ENCODE measurements at regions not wholly inside any gene's neighbourhood (a gene's known extent, or its start where the extent isn't known, plus 50 kb on each side); places are given as distances from the start of the nearest gene placed in this dataset.

GRCh38 chr10:47238331-47239095 is 61.5 kb upstream of the GDF10 start:
- DNase-seq: no peak
- H3K27me3 ChIP-seq (ENCODE audit: control insufficient read depth, insufficient read depth, low read length): peaks cover 2% of the 10 kb centered on the region
- no peak overlapping the region for H3K4me3 ChIP-seq (ENCODE audit: low read length)
- WGBS (ENCODE audit: insufficient coverage): 75% methylated on average over 2 of the region's 7 CpGs
- no peak overlapping the region for H3K27ac ChIP-seq (ENCODE audit: low read length)
- H3K9me3 ChIP-seq (replicated peaks; ENCODE audit: control insufficient read depth, low read depth, low read length): no peaks in the 10 kb centered on the region
- no peaks in the 10 kb centered on the region for H3K4me1 ChIP-seq (ENCODE audit: control insufficient read depth, insufficient read depth, low read length)
- no peaks in the 10 kb centered on the region for H3K36me3 ChIP-seq (ENCODE audit: control insufficient read depth, insufficient read depth, low read length)

GRCh38 chr10:47239211-47239610 is 60.8 kb upstream of the GDF10 start:
- DNase-seq: no peak
- no peaks in the 10 kb centered on the region for H3K4me1 ChIP-seq (ENCODE audit: control insufficient read depth, insufficient read depth, low read length)
- WGBS (ENCODE audit: insufficient coverage): 71% methylated on average over 3 of the region's 3 CpGs
- H3K9me3 ChIP-seq (replicated peaks; ENCODE audit: control insufficient read depth, low read depth, low read length): no peaks in the 10 kb centered on the region
- peaks cover 2% of the 10 kb centered on the region for H3K27me3 ChIP-seq (ENCODE audit: control insufficient read depth, insufficient read depth, low read length)
- no peaks in the 10 kb centered on the region for H3K36me3 ChIP-seq (ENCODE audit: control insufficient read depth, insufficient read depth, low read length)
- H3K27ac ChIP-seq (ENCODE audit: low read length): no peak overlapping the region
- no peak overlapping the region for H3K4me3 ChIP-seq (ENCODE audit: low read length)

- no peaks in the 10 kb centered on the region for H3K9me3 ChIP-seq (replicated peaks; ENCODE audit: control insufficient read depth, low read depth, low read length)
Measured at GRCh38 chr10:47240173-47240572, 59.8 kb upstream of the GDF10 start.

GRCh38 chr10:47241256-47241655 is 58.7 kb upstream of the GDF10 start:
- Histone ChIP-seq H3K9me3 (replicated peaks; ENCODE audit: control insufficient read depth, low read depth, low read length) (no peaks in the 10 kb centered on the region), H3K36me3 (ENCODE audit: control insufficient read depth, insufficient read depth, low read length) (no peaks in the 10 kb centered on the region), H3K4me1 (ENCODE audit: control insufficient read depth, insufficient read depth, low read length) (no peaks in the 10 kb centered on the region), H3K4me3 (ENCODE audit: low read length) (no peak overlapping the region), H3K27ac (ENCODE audit: low read length) (no peak overlapping the region), H3K27me3 (ENCODE audit: control insufficient read depth, insufficient read depth, low read length) (peaks cover 2% of the 10 kb centered on the region)
- WGBS (ENCODE audit: insufficient coverage): 100% methylated on average over 1 of the region's 2 CpGs
- DNase-seq: no peak

More at GRCh38 chr10:47240173-47240572, 59.8 kb upstream of the GDF10 start:
- no peak for DNase-seq
- peaks cover 2% of the 10 kb centered on the region for H3K27me3 ChIP-seq (ENCODE audit: control insufficient read depth, insufficient read depth, low read length)
- H3K4me1 ChIP-seq (ENCODE audit: control insufficient read depth, insufficient read depth, low read length): no peaks in the 10 kb centered on the region
- WGBS (ENCODE audit: insufficient coverage): no CpG with 5 or more reads among the region's 1 CpG
- H3K36me3 ChIP-seq (ENCODE audit: control insufficient read depth, insufficient read depth, low read length): no peaks in the 10 kb centered on the region
- H3K27ac ChIP-seq (ENCODE audit: low read length): no peak overlapping the region
- no peak overlapping the region for H3K4me3 ChIP-seq (ENCODE audit: low read length)

- Histone ChIP-seq H3K9me3 (replicated peaks; ENCODE audit: control insufficient read depth, low read depth, low read length) (no peaks in the 10 kb centered on the region), H3K36me3 (ENCODE audit: control insufficient read depth, insufficient read depth, low read length) (no peaks in the 10 kb centered on the region), H3K4me1 (ENCODE audit: control insufficient read depth, insufficient read depth, low read length) (no peaks in the 10 kb centered on the region), H3K27me3 (ENCODE audit: control insufficient read depth, insufficient read depth, low read length) (peaks cover 2% of the 10 kb centered on the region), H3K4me3 (ENCODE audit: low read length) (no peak overlapping the region), H3K27ac (ENCODE audit: low read length) (no peak overlapping the region)
- WGBS (ENCODE audit: insufficient coverage): 87% methylated on average over 5 of the region's 9 CpGs
- DNase-seq: no peak
Measured at GRCh38 chr10:47241946-47242867, 57.8 kb upstream of the GDF10 start.

- Histone ChIP-seq H3K27ac (ENCODE audit: low read length) (no peak overlapping the region), H3K4me3 (ENCODE audit: low read length) (no peak overlapping the region), H3K9me3 (replicated peaks; ENCODE audit: control insufficient read depth, low read depth, low read length) (no peaks in the 10 kb centered on the region), H3K36me3 (ENCODE audit: control insufficient read depth, insufficient read depth, low read length) (no peaks in the 10 kb centered on the region), H3K27me3 (ENCODE audit: control insufficient read depth, insufficient read depth, low read length) (peaks cover 2% of the 10 kb centered on the region), H3K4me1 (ENCODE audit: control insufficient read depth, insufficient read depth, low read length) (no peaks in the 10 kb centered on the region)
- 69% methylated on average over 3 of the region's 4 CpGs for WGBS (ENCODE audit: insufficient coverage)
- no peak for DNase-seq
Measured at GRCh38 chr10:47243356-47243755, 56.6 kb upstream of the GDF10 start.

GRCh38 chr10:47243791-47244190 is 56.2 kb upstream of the GDF10 start:
- no peaks in the 10 kb centered on the region for H3K36me3 ChIP-seq (ENCODE audit: control insufficient read depth, insufficient read depth, low read length)
- H3K9me3 ChIP-seq (replicated peaks; ENCODE audit: control insufficient read depth, low read depth, low read length): no peaks in the 10 kb centered on the region
- H3K27me3 ChIP-seq (ENCODE audit: control insufficient read depth, insufficient read depth, low read length): peaks cover 3% of the 10 kb centered on the region
- no peaks in the 10 kb centered on the region for H3K4me1 ChIP-seq (ENCODE audit: control insufficient read depth, insufficient read depth, low read length)
- no peak overlapping the region for H3K4me3 ChIP-seq (ENCODE audit: low read length)
- H3K27ac ChIP-seq (ENCODE audit: low read length): no peak overlapping the region
- no peak for DNase-seq
- 66% methylated on average over 4 of the region's 4 CpGs for WGBS (ENCODE audit: insufficient coverage)

GRCh38 chr10:47244560-47245500 is 55.2 kb upstream of the GDF10 start:
- Histone ChIP-seq H3K27ac (ENCODE audit: low read length) (no peak overlapping the region), H3K4me1 (ENCODE audit: control insufficient read depth, insufficient read depth, low read length) (no peaks in the 10 kb centered on the region), H3K9me3 (replicated peaks; ENCODE audit: control insufficient read depth, low read depth, low read length) (no peaks in the 10 kb centered on the region), H3K36me3 (ENCODE audit: control insufficient read depth, insufficient read depth, low read length) (no peaks in the 10 kb centered on the region), H3K27me3 (ENCODE audit: control insufficient read depth, insufficient read depth, low read length) (peaks cover 5% of the 10 kb centered on the region), H3K4me3 (ENCODE audit: low read length) (no peak overlapping the region)
- WGBS (ENCODE audit: insufficient coverage): 75% methylated on average over 13 of the region's 15 CpGs
- no peak for DNase-seq

GRCh38 chr10:47245731-47246350 is 54.2 kb upstream of the GDF10 start:
- H3K4me3 ChIP-seq (ENCODE audit: low read length): no peak overlapping the region
- no peak for DNase-seq
- no peaks in the 10 kb centered on the region for H3K9me3 ChIP-seq (replicated peaks; ENCODE audit: control insufficient read depth, low read depth, low read length)
- WGBS (ENCODE audit: insufficient coverage): 76% methylated on average over 2 of the region's 6 CpGs
- peaks cover 2% of the 10 kb centered on the region for H3K27me3 ChIP-seq (ENCODE audit: control insufficient read depth, insufficient read depth, low read length)
- H3K4me1 ChIP-seq (ENCODE audit: control insufficient read depth, insufficient read depth, low read length): no peaks in the 10 kb centered on the region
- H3K36me3 ChIP-seq (ENCODE audit: control insufficient read depth, insufficient read depth, low read length): no peaks in the 10 kb centered on the region
- no peak overlapping the region for H3K27ac ChIP-seq (ENCODE audit: low read length)
